Fibroblast of villous mesenchyme (primary cell): ENCODE measurements at regions not wholly inside any gene's neighbourhood (a gene's known extent, or its start where the extent isn't known, plus 50 kb on each side); places are given as distances from the start of the nearest gene placed in this dataset.

ENCODE experiments used
- DNase-seq: peaks from one replicate; pipeline ENCODE4 v3.0.0-alpha.2; 2010; ENCODE audit warnings: low read depth
- H3K4me3 ChIP-seq: 2 replicates; pipeline ENCODE4 v1.5.1; 2011; ENCODE audit warnings: low read depth, mild to moderate bottlenecking, low read length
- CTCF ChIP-seq: IDR thresholded peaks from 2 replicates; pipeline ENCODE4 v1.5.1; 2012; ENCODE audit warnings: low read depth, mild to moderate bottlenecking, low read length; ENCODE audit not compliant: insufficient read depth

GRCh38 chr2:204023088-204023487 is 86.5 kb downstream of the ICOS start:
- H3K4me3 ChIP-seq: no peak overlapping the region
- DNase-seq: no peak
- TF ChIP-seq CTCF: no peak

DNA sequence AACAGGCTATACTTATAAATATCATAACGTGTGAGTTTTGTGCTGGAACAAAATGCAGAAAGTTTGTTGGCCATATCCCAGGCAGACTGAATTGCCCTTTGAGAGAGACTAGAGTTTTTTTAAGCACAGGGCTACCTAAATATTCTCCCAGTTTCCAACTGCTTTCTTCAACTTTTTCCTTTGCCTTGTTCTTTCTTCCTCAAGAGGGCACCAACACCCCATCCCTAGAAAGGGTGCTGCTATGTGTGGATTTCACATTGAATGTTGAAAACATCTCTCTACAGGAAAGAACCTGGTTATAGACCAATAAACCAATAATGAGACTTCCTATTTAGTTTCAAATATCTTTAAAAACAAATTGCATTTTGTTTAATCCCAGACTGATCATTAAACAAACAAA is 87.9 kb downstream of the ICOS start:
- TF ChIP-seq CTCF: peak; percentile 70
- peak; percentile 49 for DNase-seq
- H3K4me3 ChIP-seq: no peak overlapping the region

DNA sequence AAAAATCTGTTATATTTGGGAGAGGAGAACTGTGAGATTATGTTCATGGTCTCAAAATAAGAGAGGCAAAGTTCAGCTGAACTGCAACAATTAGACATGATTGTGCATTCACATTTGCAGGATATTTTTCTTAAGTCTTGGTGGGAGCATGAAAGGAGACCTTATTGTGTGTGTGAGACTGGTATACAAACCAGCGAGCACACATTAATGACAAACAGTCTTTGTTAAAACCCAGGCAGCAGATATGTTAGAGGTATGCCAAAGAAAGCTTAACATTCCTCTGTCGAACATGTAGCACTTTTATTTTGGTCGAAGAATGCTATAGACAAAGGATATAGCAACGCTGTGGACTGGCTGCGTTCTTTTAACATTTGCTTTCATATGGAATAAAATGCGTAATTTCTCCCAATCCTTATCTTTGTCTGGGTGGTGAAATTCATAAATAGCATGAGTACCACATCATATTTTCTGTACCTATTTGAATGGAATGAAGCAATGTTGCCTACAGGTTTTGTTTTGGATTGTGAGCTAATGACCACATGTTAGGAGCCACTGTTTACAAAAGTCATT is 88.4 kb downstream of the ICOS start:
- H3K4me3 ChIP-seq: no peak overlapping the region
- no peak for TF ChIP-seq CTCF
- no peak for DNase-seq

DNA sequence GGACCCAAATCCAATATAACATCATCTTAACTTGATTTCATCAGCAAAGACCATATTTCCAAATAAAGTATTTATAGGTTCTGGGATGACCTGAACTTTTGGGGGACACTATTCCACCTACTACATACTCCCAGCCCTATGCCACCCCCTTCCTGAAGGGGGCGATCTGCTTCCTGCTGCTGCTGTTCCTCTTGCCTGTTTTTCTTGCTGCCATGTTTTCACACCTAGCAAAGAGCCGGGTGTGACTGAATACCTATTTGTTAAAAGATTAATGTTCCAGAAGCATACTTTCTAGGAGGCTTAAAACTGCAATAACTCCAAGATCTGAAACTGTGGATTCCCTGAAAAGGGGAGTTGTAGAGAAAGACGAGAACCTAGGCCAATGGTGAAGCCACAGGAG is 89.7 kb downstream of the ICOS start:
- TF ChIP-seq CTCF: peak; percentile 26
- no peak overlapping the region for H3K4me3 ChIP-seq
- DNase-seq: no peak

GRCh38 chr2:204027091-204027490 is 90.5 kb downstream of the ICOS start:
- no peak overlapping the region for H3K4me3 ChIP-seq
- DNase-seq: peak; percentile 22
- TF ChIP-seq CTCF: no peak

DNA sequence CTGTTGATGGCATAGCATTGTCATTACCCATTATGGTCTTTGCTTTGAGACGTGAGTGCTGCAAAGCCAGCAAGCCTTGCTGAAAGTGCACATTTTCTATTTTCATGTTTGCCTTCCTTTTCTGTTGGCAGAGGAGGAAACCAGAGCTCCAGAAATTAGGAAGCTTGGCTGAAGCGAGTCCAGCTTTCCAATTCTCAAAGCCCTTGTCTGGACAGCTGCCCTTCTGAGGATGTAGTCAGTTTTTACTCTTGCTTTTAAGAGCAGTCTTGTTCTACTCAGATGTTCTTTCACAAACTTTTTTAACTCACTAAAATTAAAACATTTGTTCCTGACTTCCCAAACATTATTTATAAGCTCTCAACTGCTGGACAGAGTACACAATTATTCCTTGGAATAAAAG is 93.8 kb downstream of the ICOS start:
- no peak for TF ChIP-seq CTCF
- DNase-seq: no peak

GRCh38 chr2:204031056-204031455 is 94.5 kb downstream of the ICOS start:
- no peak for TF ChIP-seq CTCF
- no peak for DNase-seq
- no peak overlapping the region for H3K4me3 ChIP-seq

More for the DNA sequence above, 93.8 kb downstream of the ICOS start:
- H3K4me3 ChIP-seq: no peak overlapping the region
